ENCODE measurements at regions not wholly inside any gene's neighbourhood (a gene's known extent, or its start where the extent isn't known, plus 50 kb on each side); places are given as distances from the start of the nearest gene placed in this dataset.
A peak's percentile ranks its signal among the peaks of the same experiment; 100 is the strongest.

GRCh38 chr5:108649106-108649505 is 98.6 kb upstream of the FER start:
- DNase-seq, result no peak

- peak; percentile 30 to 35 for DNase-seq
Measured at GRCh38 chr5:108642170-108642906, 105.4 kb upstream of the FER start.

DNA sequence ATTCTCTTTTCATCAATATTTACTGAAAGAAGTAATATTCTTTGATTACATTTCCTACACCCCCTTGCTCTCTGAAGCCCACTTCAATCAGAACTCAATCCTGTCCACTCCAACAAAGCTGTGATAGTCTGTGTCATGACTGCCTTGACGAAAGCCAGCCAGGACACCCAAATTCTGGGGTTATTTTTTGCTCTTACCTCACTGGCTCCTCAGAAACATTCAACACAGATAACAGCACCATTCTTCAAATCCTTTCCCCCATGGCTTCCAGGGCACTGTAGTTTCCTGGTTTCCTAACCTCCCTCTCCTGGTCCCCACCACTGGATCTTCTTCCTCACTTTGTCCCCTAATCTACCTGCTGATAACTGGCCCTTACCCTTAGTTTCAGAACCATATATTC is 106.1 kb upstream of the FER start:
- no peak for DNase-seq

DNA sequence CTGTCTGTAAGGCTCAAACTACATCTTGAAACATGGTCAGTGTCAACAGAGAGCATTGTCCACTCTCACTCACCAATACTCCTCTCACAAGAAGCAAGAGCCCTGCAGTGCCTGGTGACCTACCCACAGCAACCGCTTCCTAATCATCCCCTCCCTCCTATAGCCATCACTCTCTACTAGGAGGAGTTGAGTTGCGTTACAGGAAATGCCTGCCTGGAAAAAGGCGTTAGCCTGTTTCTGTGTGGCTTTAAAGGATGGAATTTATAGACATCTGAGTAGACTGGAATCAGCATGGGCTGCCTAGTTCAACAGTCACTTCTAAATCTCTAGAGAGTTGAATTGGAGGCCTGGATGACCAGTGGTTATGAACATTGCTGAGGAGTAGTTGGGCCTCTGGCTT is 108.3 kb upstream of the FER start:
- no peak for DNase-seq

- no peak for DNase-seq
Measured at GRCh38 chr5:108638021-108638420, 109.7 kb upstream of the FER start.

DNA sequence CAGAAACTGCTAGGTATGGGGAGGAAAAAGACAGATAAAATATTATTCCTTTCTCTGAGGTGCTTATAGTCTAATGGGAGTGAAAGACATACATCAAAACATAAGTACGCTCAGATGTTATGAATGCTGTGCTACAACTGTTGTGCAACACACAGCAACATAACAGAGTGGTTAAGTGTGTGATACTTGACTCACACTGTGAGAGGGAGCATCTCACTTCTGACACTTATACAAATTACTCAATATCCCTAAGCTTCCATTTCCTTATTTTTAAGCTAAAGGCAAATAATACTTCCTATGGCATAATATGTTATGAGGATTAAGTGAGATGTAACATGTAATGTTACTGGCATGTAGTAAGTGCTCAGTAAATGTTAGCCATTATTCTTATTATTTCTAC is 110.6 kb upstream of the FER start:
- no peak for DNase-seq

DNA sequence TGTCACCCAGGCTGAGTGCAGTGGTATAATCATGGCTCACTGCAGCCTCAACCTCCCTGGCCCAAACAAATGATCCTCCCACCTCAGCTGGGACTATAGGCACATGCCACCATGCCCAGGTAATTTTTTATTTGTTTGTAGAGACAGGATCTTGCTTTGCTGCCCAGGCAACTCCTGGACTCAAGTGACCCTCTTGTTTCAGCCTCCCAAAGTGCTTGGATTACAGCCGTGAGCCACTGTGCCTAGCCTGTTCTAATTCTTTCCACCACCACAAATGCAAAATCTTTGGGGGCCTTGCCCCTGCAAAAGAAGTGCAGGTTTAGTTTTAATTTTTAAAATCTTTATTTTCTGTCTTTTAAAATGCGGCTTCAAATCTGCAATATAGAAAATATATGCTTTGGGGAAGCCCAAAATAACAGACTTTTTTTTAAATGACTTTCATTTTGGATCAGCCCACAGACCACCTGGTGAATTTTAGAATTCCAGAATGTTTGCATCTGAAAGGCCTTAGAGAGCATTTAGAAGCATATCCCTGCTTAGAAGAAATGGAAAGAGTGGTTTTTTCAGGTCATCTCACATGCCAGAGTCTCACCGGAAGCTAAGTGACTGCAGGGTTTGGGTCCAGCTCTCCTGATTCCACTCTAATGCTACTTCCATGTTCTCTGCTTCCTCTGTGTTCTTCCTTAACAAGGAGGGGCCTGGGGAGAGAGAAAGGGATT is 111.4 kb upstream of the FER start:
- DNase-seq, result no peak

DNA sequence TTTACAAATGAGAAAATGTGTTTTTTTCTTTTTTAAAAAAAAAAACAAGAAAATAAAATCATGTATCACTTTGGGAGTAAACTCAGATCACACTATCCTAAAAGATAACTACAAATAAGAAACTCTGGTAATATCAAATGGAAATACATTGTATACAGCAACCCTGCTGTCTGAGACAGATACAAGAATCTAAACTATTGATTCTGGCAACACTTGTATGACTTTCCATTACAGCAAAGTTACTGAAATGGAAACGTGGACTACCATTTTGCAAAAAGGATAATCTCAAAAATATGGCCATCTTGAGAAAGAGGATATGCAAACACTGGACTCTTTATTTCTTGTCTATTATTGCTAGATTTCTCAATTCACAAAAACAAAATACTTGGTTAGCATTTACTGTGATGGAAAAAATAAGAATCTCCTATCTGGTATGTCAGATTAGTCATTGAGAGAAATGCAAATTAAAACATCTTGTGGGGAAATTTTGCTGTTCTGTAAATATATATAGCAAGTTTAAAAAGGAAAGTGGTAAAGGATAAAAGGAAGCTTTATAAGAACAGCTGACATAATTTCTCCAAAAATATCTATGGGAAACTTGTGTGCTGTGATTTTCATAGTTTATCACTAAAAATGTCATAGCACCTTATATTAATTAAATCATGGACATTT is 112.9 kb upstream of the FER start:
- no peak for DNase-seq

GRCh38 chr5:108634010-108634616 is 113.6 kb upstream of the FER start:
- no peak for DNase-seq

GRCh38 chr5:108629779-108630528 is 117.7 kb upstream of the FER start:
- DNase-seq, result no peak

GRCh38 chr5:108625654-108626053 is 122.0 kb upstream of the FER start:
- no peak for DNase-seq

DNA sequence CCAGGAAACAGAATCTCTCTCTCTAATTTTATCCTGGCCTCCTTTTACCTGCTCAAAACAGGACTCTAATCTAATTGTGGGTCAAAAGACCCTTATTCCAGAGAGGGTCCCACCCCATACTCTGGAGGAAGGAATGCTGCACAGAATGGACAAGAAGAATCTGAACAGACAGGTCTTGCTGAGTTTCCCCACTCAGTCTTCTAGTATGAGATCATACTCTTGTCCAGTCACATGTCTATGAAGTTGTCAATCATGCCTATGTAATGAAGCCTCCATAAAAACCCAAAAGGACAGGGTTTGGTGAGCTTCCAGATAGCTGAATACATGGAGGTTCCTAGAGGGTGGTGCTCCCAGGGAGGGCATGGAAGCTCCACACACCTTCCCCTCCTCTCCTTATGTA is 123.9 kb upstream of the FER start:
- no peak for DNase-seq

DNA sequence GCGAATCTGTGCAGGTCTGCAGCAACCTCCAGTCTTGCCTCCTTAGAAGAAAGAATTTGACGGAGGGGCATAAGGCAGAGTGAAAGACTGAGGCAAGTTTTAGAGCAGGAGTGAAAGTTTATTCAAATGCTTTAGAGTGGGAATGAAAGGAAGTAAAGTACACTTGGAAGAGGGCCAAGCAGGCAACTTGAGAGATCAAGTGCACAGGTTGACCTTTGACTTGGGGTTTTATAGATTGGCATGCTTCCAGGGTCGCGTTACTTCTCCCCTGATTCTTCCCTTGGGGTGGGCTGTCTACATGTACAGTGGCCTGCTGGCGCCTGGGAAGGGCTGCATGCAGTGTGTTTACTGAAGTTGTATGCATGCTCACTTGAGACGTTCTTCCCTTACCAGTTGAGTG is 127.2 kb upstream of the FER start:
- DNase-seq, result no peak

DNA sequence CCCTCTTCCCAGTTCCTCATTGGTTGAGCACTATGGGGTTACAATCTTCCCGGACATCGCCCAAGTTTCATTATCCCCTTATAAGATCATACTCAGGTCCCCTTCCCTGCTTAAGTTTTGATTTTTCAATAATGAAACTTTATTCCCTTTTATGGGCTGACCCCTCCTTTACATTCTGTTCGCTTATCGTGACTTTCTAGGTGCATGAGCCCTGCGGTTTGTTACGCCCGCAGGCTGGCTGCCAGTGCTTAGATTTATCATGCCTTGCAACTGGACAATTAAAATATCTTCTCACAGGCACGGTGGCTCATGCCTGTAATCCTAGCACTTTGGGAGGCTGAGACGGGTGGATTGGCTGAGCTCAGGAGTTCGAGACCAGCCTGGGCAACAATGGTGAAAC is 127.9 kb upstream of the FER start:
- DNase-seq, result no peak

GRCh38 chr5:108617467-108618435 is 129.9 kb upstream of the FER start:
- no peak for DNase-seq

DNA sequence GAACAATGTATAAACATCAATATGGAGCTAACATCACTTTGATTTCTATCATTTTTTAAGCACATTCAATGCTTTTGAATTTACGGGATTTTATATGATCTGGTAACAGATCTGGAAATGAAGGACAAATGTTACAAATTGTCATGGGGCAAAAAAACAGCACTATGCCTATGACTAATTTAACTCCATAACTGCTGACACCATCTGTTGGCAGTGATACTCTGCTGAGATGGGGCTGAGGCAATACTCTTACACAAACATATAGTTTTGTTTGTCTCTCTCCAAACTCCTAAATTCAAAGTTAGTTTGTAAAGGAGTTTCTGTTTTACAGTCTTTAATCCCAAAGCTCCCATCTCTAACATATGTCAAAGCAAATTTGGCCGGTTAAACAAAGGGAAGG is 132.5 kb upstream of the FER start:
- no peak for DNase-seq

- DNase-seq, result no peak
Measured at GRCh38 chr5:108607421-108607820, 140.3 kb upstream of the FER start.

GRCh38 chr5:108606185-108606584 is 141.5 kb upstream of the FER start:
- no peak for DNase-seq

DNA sequence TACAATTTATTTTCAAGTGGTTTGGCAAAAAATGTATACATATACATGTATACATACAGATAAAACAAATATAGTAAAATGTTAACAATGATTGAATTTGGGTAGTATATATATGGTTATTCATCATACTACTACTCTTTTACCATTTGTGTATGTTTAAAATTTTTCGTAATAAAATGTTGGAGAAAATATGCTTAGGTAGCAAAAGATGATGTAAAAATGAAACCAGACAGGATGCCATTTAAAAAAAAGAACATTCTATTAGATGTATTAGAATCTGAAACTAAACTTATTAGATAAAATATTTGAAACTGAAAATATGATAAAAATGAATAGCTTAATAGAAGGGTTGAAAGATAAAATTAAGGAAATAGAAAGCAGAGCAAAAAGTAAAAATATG is 144.9 kb upstream of the FER start:
- no peak for DNase-seq

- DNase-seq, result no peak
Measured at GRCh38 chr5:108590799-108591198, 156.9 kb upstream of the FER start.

GRCh38 chr5:108588323-108588722 is 159.4 kb upstream of the FER start:
- no peak for DNase-seq

DNA sequence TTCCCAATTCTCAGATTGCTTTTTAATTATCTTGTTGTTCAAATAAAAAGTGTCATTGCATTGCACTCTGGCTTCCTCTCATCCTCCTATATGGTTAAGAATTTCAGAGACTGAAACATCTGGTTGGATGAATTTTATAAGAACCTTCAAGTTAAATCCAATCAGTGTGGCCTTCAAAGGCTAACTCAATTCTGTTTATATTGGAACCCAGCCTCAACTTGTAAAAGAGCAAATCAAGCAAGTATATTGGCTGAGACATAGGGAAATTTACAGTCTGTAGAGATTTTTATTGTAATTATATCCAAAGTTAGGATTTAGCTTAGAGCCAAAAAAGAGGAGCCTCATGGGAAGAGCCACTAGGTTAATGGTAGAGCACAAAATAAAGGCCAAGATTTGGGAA is 159.9 kb upstream of the FER start:
- no peak for DNase-seq

Data from stimulated activated CD4-positive, alpha-beta T cell treated with anti-CD3 and anti-CD28 coated beads, Interleukin-4, amount 100 ng/mL, for 4 hours (primary cell).